ENCODE measurements at regions not wholly inside any gene's neighbourhood (a gene's known extent, or its start where the extent isn't known, plus 50 kb on each side); places are given as distances from the start of the nearest gene placed in this dataset.

DNA sequence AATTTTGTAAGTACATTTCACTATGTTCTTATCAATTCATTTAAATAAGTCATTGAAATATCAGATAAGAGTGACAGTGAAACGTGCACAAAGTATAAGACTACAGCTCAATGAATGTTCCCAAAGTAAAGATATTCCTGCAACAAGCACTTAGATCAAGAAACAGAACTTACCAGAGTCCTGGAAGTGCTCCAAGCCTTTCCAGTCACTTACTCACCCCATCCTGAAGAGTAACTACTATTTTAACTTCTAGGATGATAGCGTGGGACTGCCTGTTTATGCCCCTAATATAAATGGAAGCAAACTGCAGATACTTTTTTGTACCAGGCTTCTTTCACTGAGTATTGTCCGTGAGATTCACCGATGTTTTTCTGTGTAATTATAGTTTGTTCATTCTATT lies 768.9 kb downstream of the SLC4A3 start:
- Histone ChIP-seq H3K36me3 (ENCODE audit: control insufficient read depth, low read length) (no peaks in the 10 kb centered on the region), H4K20me1 (ENCODE audit: control insufficient read depth, insufficient read depth, low read depth, low read length) (no peaks in the 10 kb centered on the region), H3K79me2 (ENCODE audit: control insufficient read depth, low read length) (no peaks in the 10 kb centered on the region), H3F3A (ENCODE audit: control insufficient read depth, insufficient read depth) (no peaks in the 10 kb centered on the region), H3K4me3 (ENCODE audit: low read length) (no peak overlapping the region), H3K9me3 (ENCODE audit: control insufficient read depth, insufficient read depth, low read length) (no peaks in the 10 kb centered on the region), H3K9me2 (replicated peaks; ENCODE audit: control insufficient read depth, low read length) (no peaks in the 10 kb centered on the region), H3K4me1 (ENCODE audit: control insufficient read depth, low read length) (no peaks in the 10 kb centered on the region), H3K27ac (ENCODE audit: low read depth, low read length) (no peak overlapping the region), H3K27me3 (ENCODE audit: control insufficient read depth, low read length) (no peaks in the 10 kb centered on the region), H3K4me2 (ENCODE audit: low read length) (no peak overlapping the region)
- TF ChIP-seq, protein P1, sequence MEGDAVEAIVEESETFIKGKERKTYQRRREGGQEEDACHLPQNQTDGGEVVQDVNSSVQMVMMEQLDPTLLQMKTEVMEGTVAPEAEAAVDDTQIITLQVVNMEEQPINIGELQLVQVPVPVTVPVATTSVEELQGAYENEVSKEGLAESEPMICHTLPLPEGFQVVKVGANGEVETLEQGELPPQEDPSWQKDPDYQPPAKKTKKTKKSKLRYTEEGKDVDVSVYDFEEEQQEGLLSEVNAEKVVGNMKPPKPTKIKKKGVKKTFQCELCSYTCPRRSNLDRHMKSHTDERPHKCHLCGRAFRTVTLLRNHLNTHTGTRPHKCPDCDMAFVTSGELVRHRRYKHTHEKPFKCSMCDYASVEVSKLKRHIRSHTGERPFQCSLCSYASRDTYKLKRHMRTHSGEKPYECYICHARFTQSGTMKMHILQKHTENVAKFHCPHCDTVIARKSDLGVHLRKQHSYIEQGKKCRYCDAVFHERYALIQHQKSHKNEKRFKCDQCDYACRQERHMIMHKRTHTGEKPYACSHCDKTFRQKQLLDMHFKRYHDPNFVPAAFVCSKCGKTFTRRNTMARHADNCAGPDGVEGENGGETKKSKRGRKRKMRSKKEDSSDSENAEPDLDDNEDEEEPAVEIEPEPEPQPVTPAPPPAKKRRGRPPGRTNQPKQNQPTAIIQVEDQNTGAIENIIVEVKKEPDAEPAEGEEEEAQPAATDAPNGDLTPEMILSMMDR (IDR thresholded peaks at IDR 0.05; ENCODE audit: low read depth, low read length, poor library complexity, severe bottlenecking): no peak
- TF ChIP-seq EZH2phosphoT487 (IDR thresholded peaks at IDR 0.05; ENCODE audit: borderline replicate concordance, low read length): no peak

DNA sequence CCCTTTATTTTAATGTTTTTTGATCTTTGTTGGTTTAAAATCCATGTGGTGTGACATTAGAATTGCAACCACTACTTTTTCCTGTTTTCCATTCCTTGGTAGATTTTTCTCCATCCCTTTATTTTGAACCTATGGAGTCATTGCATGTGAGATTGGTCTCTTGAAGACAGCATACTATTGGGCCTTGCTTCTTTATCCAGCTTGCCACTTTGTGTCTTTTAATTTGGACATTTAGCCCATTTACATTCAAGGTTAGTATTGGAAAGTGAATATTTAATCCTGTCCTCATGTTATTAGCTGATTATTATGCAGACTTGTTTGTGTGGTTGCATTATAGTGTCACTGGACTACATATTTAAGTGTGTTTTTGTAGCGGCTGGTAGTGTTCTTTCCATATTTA lies 782.9 kb downstream of the SLC4A3 start:
- no peaks in the 10 kb centered on the region for H3K9me2 ChIP-seq (replicated peaks; ENCODE audit: control insufficient read depth, low read length)
- no peaks in the 10 kb centered on the region for H3F3A ChIP-seq (ENCODE audit: control insufficient read depth, insufficient read depth)
- no peaks in the 10 kb centered on the region for H3K79me2 ChIP-seq (ENCODE audit: control insufficient read depth, low read length)
- H3K27ac ChIP-seq (ENCODE audit: low read depth, low read length): no peak overlapping the region
- TF ChIP-seq, protein P1 (IDR thresholded peaks at IDR 0.05; ENCODE audit: low read depth, low read length, poor library complexity, severe bottlenecking): no peak
- no peak for TF ChIP-seq EZH2phosphoT487 (IDR thresholded peaks at IDR 0.05; ENCODE audit: borderline replicate concordance, low read length)
- no peaks in the 10 kb centered on the region for H3K4me1 ChIP-seq (ENCODE audit: control insufficient read depth, low read length)
- no peaks in the 10 kb centered on the region for H3K27me3 ChIP-seq (ENCODE audit: control insufficient read depth, low read length)
- H3K4me2 ChIP-seq (ENCODE audit: low read length): no peak overlapping the region
- H3K36me3 ChIP-seq (ENCODE audit: control insufficient read depth, low read length): no peaks in the 10 kb centered on the region
- no peak overlapping the region for H3K4me3 ChIP-seq (ENCODE audit: low read length)
- no peaks in the 10 kb centered on the region; the same call in 1 of the 2 replicates for H3K9me3 ChIP-seq (ENCODE audit: control insufficient read depth, insufficient read depth, low read length)
- no peaks in the 10 kb centered on the region for H4K20me1 ChIP-seq (ENCODE audit: control insufficient read depth, insufficient read depth, low read depth, low read length)

DNA sequence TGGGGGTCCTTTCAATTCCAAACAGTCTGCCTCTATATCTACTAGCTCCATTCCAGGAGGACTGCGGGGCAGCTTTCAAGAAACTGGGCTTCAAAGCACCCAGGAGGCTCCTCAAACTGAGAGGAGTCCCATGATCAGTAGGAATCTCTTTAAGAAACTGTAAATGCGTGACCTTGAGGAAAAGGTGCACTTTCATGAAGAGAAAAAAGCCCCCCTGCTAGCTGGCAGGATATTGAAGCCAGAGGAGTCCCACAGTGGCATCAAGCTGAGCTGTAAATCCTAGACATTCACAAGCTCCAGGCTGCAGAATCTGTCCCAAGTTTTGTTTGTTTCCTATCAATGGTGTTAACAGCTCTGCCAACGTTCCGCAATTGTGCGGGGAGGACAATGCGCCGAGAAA lies 790.1 kb downstream of the SLC4A3 start:
- no peaks in the 10 kb centered on the region for H3K9me3 ChIP-seq (ENCODE audit: control insufficient read depth, insufficient read depth, low read length)
- H3F3A ChIP-seq (ENCODE audit: control insufficient read depth, insufficient read depth): no peaks in the 10 kb centered on the region
- TF ChIP-seq, protein P1 (IDR thresholded peaks at IDR 0.05; ENCODE audit: low read depth, low read length, poor library complexity, severe bottlenecking): no peak
- TF ChIP-seq EZH2phosphoT487 (IDR thresholded peaks at IDR 0.05; ENCODE audit: borderline replicate concordance, low read length): no peak
- H3K9me2 ChIP-seq (replicated peaks; ENCODE audit: control insufficient read depth, low read length): no peaks in the 10 kb centered on the region
- no peaks in the 10 kb centered on the region for H3K27me3 ChIP-seq (ENCODE audit: control insufficient read depth, low read length)
- no peaks in the 10 kb centered on the region for H3K4me1 ChIP-seq (ENCODE audit: control insufficient read depth, low read length)
- H3K27ac ChIP-seq (ENCODE audit: low read depth, low read length): no peak overlapping the region
- H3K4me3 ChIP-seq (ENCODE audit: low read length): no peak overlapping the region
- no peaks in the 10 kb centered on the region for H4K20me1 ChIP-seq (ENCODE audit: control insufficient read depth, insufficient read depth, low read depth, low read length)
- H3K36me3 ChIP-seq (ENCODE audit: control insufficient read depth, low read length): no peaks in the 10 kb centered on the region
- no peak overlapping the region for H3K4me2 ChIP-seq (ENCODE audit: low read length)
- H3K79me2 ChIP-seq (ENCODE audit: control insufficient read depth, low read length): no peaks in the 10 kb centered on the region

DNA sequence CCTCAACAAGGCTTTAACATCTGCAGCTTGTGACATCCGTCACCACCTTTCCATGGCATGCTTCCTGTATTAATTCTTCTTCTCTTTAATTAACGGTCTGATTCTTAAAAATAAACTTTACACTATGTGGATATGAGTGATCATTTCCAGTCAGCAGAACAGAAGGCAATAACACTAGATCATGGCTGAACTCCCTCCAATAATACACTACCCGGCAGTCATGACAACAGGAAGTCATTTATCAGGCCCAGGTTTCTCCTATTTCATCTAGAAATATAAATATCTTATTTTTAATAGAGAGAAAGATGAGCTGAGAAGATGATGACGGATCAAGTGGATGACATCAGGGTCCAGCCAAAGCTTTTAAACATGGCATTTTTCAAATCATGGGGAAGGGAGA lies 792.2 kb downstream of the SLC4A3 start:
- no peak overlapping the region for H3K4me2 ChIP-seq (ENCODE audit: low read length)
- H3K36me3 ChIP-seq (ENCODE audit: control insufficient read depth, low read length): no peaks in the 10 kb centered on the region
- H3F3A ChIP-seq (ENCODE audit: control insufficient read depth, insufficient read depth): no peaks in the 10 kb centered on the region
- no peak overlapping the region for H3K27ac ChIP-seq (ENCODE audit: low read depth, low read length)
- H3K9me2 ChIP-seq (replicated peaks; ENCODE audit: control insufficient read depth, low read length): no peaks in the 10 kb centered on the region
- H3K27me3 ChIP-seq (ENCODE audit: control insufficient read depth, low read length): no peaks in the 10 kb centered on the region
- no peaks in the 10 kb centered on the region for H4K20me1 ChIP-seq (ENCODE audit: control insufficient read depth, insufficient read depth, low read depth, low read length)
- no peaks in the 10 kb centered on the region for H3K9me3 ChIP-seq (ENCODE audit: control insufficient read depth, insufficient read depth, low read length)
- no peaks in the 10 kb centered on the region for H3K4me1 ChIP-seq (ENCODE audit: control insufficient read depth, low read length)
- TF ChIP-seq, protein P1 (IDR thresholded peaks at IDR 0.05; ENCODE audit: low read depth, low read length, poor library complexity, severe bottlenecking): no peak
- no peak for TF ChIP-seq EZH2phosphoT487 (IDR thresholded peaks at IDR 0.05; ENCODE audit: borderline replicate concordance, low read length)
- no peaks in the 10 kb centered on the region for H3K79me2 ChIP-seq (ENCODE audit: control insufficient read depth, low read length)
- no peak overlapping the region for H3K4me3 ChIP-seq (ENCODE audit: low read length)
